HCT116 (cell line): ENCODE measurements at regions not wholly inside any gene's neighbourhood (a gene's known extent, or its start where the extent isn't known, plus 50 kb on each side); places are given as distances from the start of the nearest gene placed in this dataset.

Experiments used
- ATAC-seq: fragments of 200-7000 bp; cut with Tn5 transposase; 2 replicates; pipeline ENCODE4 v1.9.1; 2020; ENCODE audit warnings: mild to moderate bottlenecking, moderate library complexity
- BruUV-seq: library from RNA; stranded (reverse); fragments of 400-500 nt; replicated peaks from 2 replicates; lab custom pipeline; 2021; lab: Mats Ljungman, UMichigan
- CTCF ChIA-PET: fragments of 300-600 bp; sonication (Branson Sonifier 250); formaldehyde crosslinking; loops from one replicate; lab custom pipeline; 2021; ENCODE audit warnings: antibody characterized with exemption; lab: Charles Lee
- POLR2A ChIA-PET: fragments of 300-600, 350-600 bp; sonication (Branson Sonifier 250); formaldehyde crosslinking; loops from one replicate; lab custom pipeline; 2021; ENCODE audit warnings: antibody characterized with exemption; lab: Charles Lee
- RAD21 ChIA-PET, 2 experiments: fragments of 300-600 bp; sonication (Branson Sonifier 250); formaldehyde crosslinking; loops; one replicate each; lab custom pipeline; 2023; ENCODE audit warnings: low total read pairs in 2 of 2; ENCODE audit not compliant: uncharacterized antibody in 2 of 2, unreplicated experiment in 2 of 2, low non-redundant PET in 1 of 2; lab: Charles Lee
- DNase-seq: peaks from one replicate; pipeline ENCODE4 v3.0.0-alpha.2; 2010; ENCODE audit warnings: low read depth, low spot score
- H2AFZ ChIP-seq: fragments of 200-600 bp; shearing (Covaris generic), sonication (generic); 2 replicates; pipeline ENCODE4 v1.6.1; 2017; ENCODE audit warnings: low read depth, mixed run types, mixed read lengths, antibody characterized with exemption, low read length; ENCODE audit not compliant: poor library complexity, severe bottlenecking
- H3K27ac ChIP-seq: 2 replicates; pipeline ENCODE4 v1.5.1; 2012; ENCODE audit warnings: low read depth, low read length
- H3K27me3 ChIP-seq: fragments of 200-600 bp; sonication (generic); 2 replicates; pipeline ENCODE4 v1.6.1; 2016; ENCODE audit warnings: mixed run types, low read length, mixed read lengths; ENCODE audit not compliant: insufficient read depth
- H3K36me3 ChIP-seq, 2 experiments: fragments of 200-500 bp in 1 of 2; fragments of 200-600 bp in 1 of 2; sonication (Bioruptor generic) in 1 of 2; sonication (generic) in 1 of 2; 2 replicates each; pipeline versions ENCODE4 v1.5.1 to v1.6.1; 2014 to 2016; ENCODE audit warnings: low read length in 2 of 2, inconsistent platforms in 1 of 2, mixed read lengths in 1 of 2, mixed run types in 1 of 2; ENCODE audit not compliant: insufficient read depth in 2 of 2, control insufficient read depth in 1 of 2
- H3K4me1 ChIP-seq, 2 experiments: fragments of 200-600 bp in 1 of 2; sonication (generic) in 1 of 2; 2 replicates each; pipeline versions ENCODE4 v1.5.1 to v1.6.1; 2012 to 2017; ENCODE audit warnings: low read length in 2 of 2, inconsistent platforms in 1 of 2, mild to moderate bottlenecking in 1 of 2, mixed read lengths in 1 of 2, mixed run types in 1 of 2, moderate library complexity in 1 of 2; ENCODE audit not compliant: insufficient read depth in 2 of 2, control insufficient read depth in 1 of 2
- H3K4me2 ChIP-seq: fragments of 200-600 bp; sonication (generic); 2 replicates; pipeline ENCODE4 v1.6.1; 2017; ENCODE audit warnings: mixed run types, low read length, mixed read lengths
- H3K4me3 ChIP-seq, 2 experiments: fragments of 200-600 bp in 1 of 2; sonication (generic) in 1 of 2; replicated peaks in 1 of 2; 2 replicates each; pipeline ENCODE4 v1.5.1; 2011 to 2016; ENCODE audit warnings: low read length in 2 of 2, control low read depth in 1 of 2, low read depth in 1 of 2, mild to moderate bottlenecking in 1 of 2, mixed read lengths in 1 of 2, mixed run types in 1 of 2
- H3K79me2 ChIP-seq: fragments of 200-600 bp; sonication (generic); 2 replicates; pipeline ENCODE4 v1.6.1; 2017; ENCODE audit warnings: mild to moderate bottlenecking, mixed run types, low read length, moderate library complexity, mixed read lengths; ENCODE audit not compliant: insufficient read depth
- H3K9ac ChIP-seq: fragments of 200-600 bp; sonication (generic); 2 replicates; pipeline ENCODE4 v1.6.1; 2016; ENCODE audit warnings: low read length, mixed read lengths
- H3K9me2 ChIP-seq: fragments of 200-600 bp; sonication (generic), shearing (Covaris generic); 2 replicates; pipeline ENCODE4 v1.6.1; 2017; ENCODE audit warnings: mixed run types, mild to moderate bottlenecking, moderate library complexity; ENCODE audit not compliant: insufficient read depth
- H3K9me3 ChIP-seq, 2 experiments: fragments of 200-500 bp in 1 of 2; fragments of 200-600 bp in 1 of 2; sonication (Bioruptor generic) in 1 of 2; sonication (generic) in 1 of 2; 2 replicates each; pipeline ENCODE4 v1.6.1; 2014 to 2017; ENCODE audit warnings: low read length in 2 of 2, mixed read lengths in 2 of 2, inconsistent platforms in 1 of 2, low read depth in 1 of 2, mild to moderate bottlenecking in 1 of 2, mixed run types in 1 of 2, moderate library complexity in 1 of 2; ENCODE audit not compliant: control insufficient read depth in 1 of 2, insufficient read depth in 1 of 2
- H4K20me1 ChIP-seq: fragments of 200-600 bp; sonication (generic), shearing (Covaris generic); 2 replicates; pipeline ENCODE4 v1.6.1; 2017; ENCODE audit warnings: mixed run types, mild to moderate bottlenecking, moderate library complexity; ENCODE audit not compliant: insufficient read depth
- ATF3 ChIP-seq: IDR thresholded peaks from 2 replicates; pipeline ENCODE4 v1.6.1; 2012
- CTCF ChIP-seq, 3 experiments: fragments of 200-600 bp in 1 of 3; sonication (generic) in 1 of 3; IDR thresholded peaks in 2 of 3; conservative IDR thresholded peaks in 1 of 3; 2 replicates each; pipeline ENCODE4 v1.5.1; 2012 to 2017; ENCODE audit warnings: low read depth in 2 of 3, low read length in 2 of 3, antibody characterized with exemption in 1 of 3, borderline replicate concordance in 1 of 3, control low read depth in 1 of 3, mild to moderate bottlenecking in 1 of 3, mixed read lengths in 1 of 3, mixed run types in 1 of 3, moderate library complexity in 1 of 3; ENCODE audit not compliant: insufficient read depth in 1 of 3
- EZH2 ChIP-seq: fragments of 200-600 bp; sonication (generic); IDR thresholded peaks from 2 replicates; pipeline ENCODE4 v1.6.1; 2017; ENCODE audit warnings: antibody characterized with exemption, mixed run types
- FOSL1 ChIP-seq: IDR thresholded peaks from 2 replicates; pipeline ENCODE4 v1.6.1; 2012; ENCODE audit warnings: low read depth
- JUND ChIP-seq: IDR thresholded peaks from 2 replicates; pipeline ENCODE4 v1.6.1; 2012
- SP1 ChIP-seq: IDR thresholded peaks from 2 replicates; pipeline ENCODE4 v1.6.1; 2012; ENCODE audit warnings: low read depth
- SRF ChIP-seq: IDR thresholded peaks from 2 replicates; pipeline ENCODE4 v1.6.1; 2012; ENCODE audit warnings: low read depth
- ZFX ChIP-seq: fragments of 450-650 bp; IDR thresholded peaks from 2 replicates; pipeline ENCODE4 v1.6.1; 2017
- ZNF274 ChIP-seq: fragments of 200-500 bp; sonication (Bioruptor generic); IDR thresholded peaks from 2 replicates; pipeline ENCODE4 v1.6.1; 2014; ENCODE audit warnings: mild to moderate bottlenecking, low read depth, low read length, inconsistent platforms
- intact Hi-C: fragments of 100-400 bp; cut with micrococcal nuclease; formaldehyde crosslinking; loops from 2 replicates; pipeline ENCODE4 v1.10.0; 2022
- TF ChIP-seq, protein P1 (sequence below): IDR thresholded peaks from 2 replicates; pipeline ENCODE4 v1.6.1; 2012

- no peak for DNase-seq
- Histone ChIP-seq H3K27me3 (no peaks in the 10 kb centered on the region), H3K79me2 (no peaks in the 10 kb centered on the region), H3K9me2 (no peaks in the 10 kb centered on the region), H4K20me1 (no peaks in the 10 kb centered on the region), H3K9me3 (no peaks in the 10 kb centered on the region), H2AFZ (no peak overlapping the region), H3K4me2 (no peak overlapping the region), H3K4me1 (no peaks in the 10 kb centered on the region), H3K4me3 (no peak overlapping the region), H3K9ac (no peak overlapping the region), H3K36me3 (no peaks in the 10 kb centered on the region), H3K27ac (no peak overlapping the region)
- ATAC-seq: no peak
- RAD21 ChIA-PET: no interaction called here
- CTCF ChIA-PET: no interaction called here
- no TSS peak for BruUV-seq
- POLR2A ChIA-PET: no interaction called here
- TF ChIP-seq SRF: no peak
- TF ChIP-seq SP1: no peak
- no peak for TF ChIP-seq ZNF274
- TF ChIP-seq FOSL1: no peak
- TF ChIP-seq EZH2: no peak
- no peak for TF ChIP-seq ATF3
- TF ChIP-seq JUND: no peak
- intact Hi-C loops: no loop called here
Observed at GRCh38 chr2:83916559-83916958, 542.5 kb downstream of the SUCLG1 start.

GRCh38 chr2:83915381-83915780 lies 543.7 kb downstream of the SUCLG1 start:
- POLR2A ChIA-PET: no interaction called here
- no TSS peak for BruUV-seq
- no peak for ATAC-seq

More at GRCh38 chr2:83915381-83915780, 543.7 kb downstream of the SUCLG1 start:
- H3K4me3 ChIP-seq: no peak overlapping the region
- H3K27me3 ChIP-seq: no peaks in the 10 kb centered on the region
- H3K9me2 ChIP-seq: no peaks in the 10 kb centered on the region
- H3K9me3 ChIP-seq: no peaks in the 10 kb centered on the region
- H2AFZ ChIP-seq: no peak overlapping the region
- H3K79me2 ChIP-seq: no peaks in the 10 kb centered on the region
- no peaks in the 10 kb centered on the region for H3K36me3 ChIP-seq
- no peak overlapping the region for H3K9ac ChIP-seq
- intact Hi-C loops: no loop called here
- ChIA-PET CTCF (no interaction called here), RAD21 (no interaction called here)
- H3K4me1 ChIP-seq: no peaks in the 10 kb centered on the region
- H4K20me1 ChIP-seq: no peaks in the 10 kb centered on the region
- TF ChIP-seq, protein P1, sequence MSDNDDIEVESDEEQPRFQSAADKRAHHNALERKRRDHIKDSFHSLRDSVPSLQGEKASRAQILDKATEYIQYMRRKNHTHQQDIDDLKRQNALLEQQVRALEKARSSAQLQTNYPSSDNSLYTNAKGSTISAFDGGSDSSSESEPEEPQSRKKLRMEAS: no peak
- TF ChIP-seq ZFX: no peak
- no peak for TF ChIP-seq CTCF (IDR thresholded peaks at IDR 0.05 in 2 of 3, conservative IDR thresholded peaks at IDR 0.05 in 1 of 3; ENCODE audit: borderline replicate concordance in 1 of 3, insufficient read depth in 1 of 3, low read depth in 2 of 3, low read length in 2 of 3)
- no peak for TF ChIP-seq SRF
- DNase-seq: no peak
- no peak overlapping the region for H3K27ac ChIP-seq
- H3K4me2 ChIP-seq: no peak overlapping the region
